Neural cell (in vitro differentiated cells): ENCODE measurements at regions not wholly inside any gene's neighbourhood (a gene's known extent, or its start where the extent isn't known, plus 50 kb on each side); places are given as distances from the start of the nearest gene placed in this dataset.

Source experiments
- EZH2 ChIP-seq: fragments of 200-600, 300-800 bp; shearing (Covaris generic), sonication (generic); IDR thresholded peaks from 2 replicates; pipeline ENCODE4 v1.6.1; 2014; ENCODE audit warnings: antibody characterized with exemption, low read length, borderline replicate concordance, mild to moderate bottlenecking; ENCODE audit not compliant: insufficient read depth, poor library complexity, severe bottlenecking
- MXI1 ChIP-seq: fragments of 450-650 bp; conservative IDR thresholded peaks from 2 replicates; pipeline ENCODE4 v1.6.1; 2014; ENCODE audit warnings: antibody characterized with exemption, mild to moderate bottlenecking; ENCODE audit not compliant: poor library complexity, severe bottlenecking
- RAD21 ChIP-seq: fragments of 450-650 bp; conservative IDR thresholded peaks from 2 replicates; pipeline ENCODE4 v1.6.1; 2014; ENCODE audit warnings: antibody characterized with exemption, mild to moderate bottlenecking, moderate library complexity
- SMC3 ChIP-seq: fragments of 450-650 bp; conservative IDR thresholded peaks from 2 replicates; pipeline ENCODE4 v1.6.1; 2014; ENCODE audit warnings: antibody characterized with exemption, mild to moderate bottlenecking, moderate library complexity; ENCODE audit not compliant: poor library complexity
- TF ChIP-seq, protein P1 (sequence below): fragments of 450-650 bp; IDR thresholded peaks from 2 replicates; pipeline ENCODE4 v1.5.1; 2014; ENCODE audit warnings: antibody characterized with exemption, mild to moderate bottlenecking, moderate library complexity; ENCODE audit not compliant: poor library complexity, severe bottlenecking
- TF ChIP-seq, protein P2 (sequence below): IDR thresholded peaks from 2 replicates; pipeline ENCODE4 v1.6.1; 2012; ENCODE audit warnings: borderline replicate concordance

- TF ChIP-seq, protein P1, sequence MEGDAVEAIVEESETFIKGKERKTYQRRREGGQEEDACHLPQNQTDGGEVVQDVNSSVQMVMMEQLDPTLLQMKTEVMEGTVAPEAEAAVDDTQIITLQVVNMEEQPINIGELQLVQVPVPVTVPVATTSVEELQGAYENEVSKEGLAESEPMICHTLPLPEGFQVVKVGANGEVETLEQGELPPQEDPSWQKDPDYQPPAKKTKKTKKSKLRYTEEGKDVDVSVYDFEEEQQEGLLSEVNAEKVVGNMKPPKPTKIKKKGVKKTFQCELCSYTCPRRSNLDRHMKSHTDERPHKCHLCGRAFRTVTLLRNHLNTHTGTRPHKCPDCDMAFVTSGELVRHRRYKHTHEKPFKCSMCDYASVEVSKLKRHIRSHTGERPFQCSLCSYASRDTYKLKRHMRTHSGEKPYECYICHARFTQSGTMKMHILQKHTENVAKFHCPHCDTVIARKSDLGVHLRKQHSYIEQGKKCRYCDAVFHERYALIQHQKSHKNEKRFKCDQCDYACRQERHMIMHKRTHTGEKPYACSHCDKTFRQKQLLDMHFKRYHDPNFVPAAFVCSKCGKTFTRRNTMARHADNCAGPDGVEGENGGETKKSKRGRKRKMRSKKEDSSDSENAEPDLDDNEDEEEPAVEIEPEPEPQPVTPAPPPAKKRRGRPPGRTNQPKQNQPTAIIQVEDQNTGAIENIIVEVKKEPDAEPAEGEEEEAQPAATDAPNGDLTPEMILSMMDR = no peak
- TF ChIP-seq EZH2 = no peak
- TF ChIP-seq RAD21 = no peak
- TF ChIP-seq SMC3 = no peak
- TF ChIP-seq, protein P2, sequence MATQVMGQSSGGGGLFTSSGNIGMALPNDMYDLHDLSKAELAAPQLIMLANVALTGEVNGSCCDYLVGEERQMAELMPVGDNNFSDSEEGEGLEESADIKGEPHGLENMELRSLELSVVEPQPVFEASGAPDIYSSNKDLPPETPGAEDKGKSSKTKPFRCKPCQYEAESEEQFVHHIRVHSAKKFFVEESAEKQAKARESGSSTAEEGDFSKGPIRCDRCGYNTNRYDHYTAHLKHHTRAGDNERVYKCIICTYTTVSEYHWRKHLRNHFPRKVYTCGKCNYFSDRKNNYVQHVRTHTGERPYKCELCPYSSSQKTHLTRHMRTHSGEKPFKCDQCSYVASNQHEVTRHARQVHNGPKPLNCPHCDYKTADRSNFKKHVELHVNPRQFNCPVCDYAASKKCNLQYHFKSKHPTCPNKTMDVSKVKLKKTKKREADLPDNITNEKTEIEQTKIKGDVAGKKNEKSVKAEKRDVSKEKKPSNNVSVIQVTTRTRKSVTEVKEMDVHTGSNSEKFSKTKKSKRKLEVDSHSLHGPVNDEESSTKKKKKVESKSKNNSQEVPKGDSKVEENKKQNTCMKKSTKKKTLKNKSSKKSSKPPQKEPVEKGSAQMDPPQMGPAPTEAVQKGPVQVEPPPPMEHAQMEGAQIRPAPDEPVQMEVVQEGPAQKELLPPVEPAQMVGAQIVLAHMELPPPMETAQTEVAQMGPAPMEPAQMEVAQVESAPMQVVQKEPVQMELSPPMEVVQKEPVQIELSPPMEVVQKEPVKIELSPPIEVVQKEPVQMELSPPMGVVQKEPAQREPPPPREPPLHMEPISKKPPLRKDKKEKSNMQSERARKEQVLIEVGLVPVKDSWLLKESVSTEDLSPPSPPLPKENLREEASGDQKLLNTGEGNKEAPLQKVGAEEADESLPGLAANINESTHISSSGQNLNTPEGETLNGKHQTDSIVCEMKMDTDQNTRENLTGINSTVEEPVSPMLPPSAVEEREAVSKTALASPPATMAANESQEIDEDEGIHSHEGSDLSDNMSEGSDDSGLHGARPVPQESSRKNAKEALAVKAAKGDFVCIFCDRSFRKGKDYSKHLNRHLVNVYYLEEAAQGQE = no peak
- TF ChIP-seq MXI1 = no peak
Observed at GRCh38 chrX:45353456-45353855, 152.8 kb upstream of the DIPK2B start.
